BLaER1 (cell line): ENCODE measurements at regions not wholly inside any gene's neighbourhood (a gene's known extent, or its start where the extent isn't known, plus 50 kb on each side); places are given as distances from the start of the nearest gene placed in this dataset.
A peak's percentile ranks its signal among the peaks of the same experiment; 100 is the strongest.

ENCODE experiments used
- H3K27ac ChIP-seq: shearing (Covaris generic); formaldehyde crosslinking; 2 replicates; pipeline ENCODE4 v1.8.1; 2022
- H3K27me3 ChIP-seq: shearing (Covaris generic); formaldehyde crosslinking; 2 replicates; pipeline ENCODE4 v1.8.1; 2022
- H3K36me3 ChIP-seq: shearing (Covaris generic); formaldehyde crosslinking; 2 replicates; pipeline ENCODE4 v1.8.1; 2022
- H3K4me1 ChIP-seq: shearing (Covaris generic); formaldehyde crosslinking; 2 replicates; pipeline ENCODE4 v1.8.1; 2022
- H3K4me2 ChIP-seq: shearing (Covaris generic); formaldehyde crosslinking; 2 replicates; pipeline ENCODE4 v1.8.1; 2022
- H3K4me3 ChIP-seq: shearing (Covaris generic); formaldehyde crosslinking; 2 replicates; pipeline ENCODE4 v1.8.1; 2022
- H3K9ac ChIP-seq: shearing (Covaris generic); formaldehyde crosslinking; 2 replicates; pipeline ENCODE4 v1.8.1; 2022
- H3K9me3 ChIP-seq: shearing (Covaris generic); formaldehyde crosslinking; 2 replicates; pipeline ENCODE4 v1.8.1; 2022
- H4K20me1 ChIP-seq: shearing (Covaris generic); formaldehyde crosslinking; 2 replicates; pipeline ENCODE4 v1.8.1; 2022
- Cebpa-rat ChIP-seq: shearing (Covaris generic); IDR thresholded peaks from 2 replicates; pipeline ENCODE4 v1.8.1; 2022

DNA sequence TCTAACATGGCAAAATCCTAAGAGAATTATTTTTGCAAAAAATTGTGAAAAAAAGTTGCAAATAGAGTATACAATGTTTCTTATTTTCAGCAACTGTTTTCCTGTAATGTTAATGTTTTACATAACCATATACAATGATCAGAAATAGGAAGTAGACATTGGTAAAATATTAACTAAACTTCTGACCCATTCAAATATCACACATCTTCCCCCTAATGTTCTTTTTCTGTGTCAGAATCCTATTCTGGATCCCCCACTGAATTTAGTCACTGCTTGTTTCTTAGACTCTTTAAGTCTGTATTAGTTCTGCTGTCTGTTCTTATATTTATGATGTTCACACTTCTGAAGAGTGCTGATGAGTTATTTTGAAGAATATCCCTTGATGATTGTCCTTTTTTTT lies 62.0 kb downstream of the HFE start:
- no peak for TF ChIP-seq Cebpa-rat
- H3K9me3 ChIP-seq, result no peaks in the 10 kb centered on the region
- H4K20me1 ChIP-seq, result no peaks in the 10 kb centered on the region
- H3K36me3 ChIP-seq, result no peaks in the 10 kb centered on the region
- no peaks in the 10 kb centered on the region for H3K27me3 ChIP-seq
- no peak overlapping the region for H3K4me3 ChIP-seq
- peaks cover 8% of the 10 kb centered on the region; the same call in 1 of the 2 replicates for H3K4me1 ChIP-seq
- H3K4me2 ChIP-seq, result peak overlapping the region; percentile 26
- H3K27ac ChIP-seq, result no peak overlapping the region
- no peak overlapping the region for H3K9ac ChIP-seq

DNA sequence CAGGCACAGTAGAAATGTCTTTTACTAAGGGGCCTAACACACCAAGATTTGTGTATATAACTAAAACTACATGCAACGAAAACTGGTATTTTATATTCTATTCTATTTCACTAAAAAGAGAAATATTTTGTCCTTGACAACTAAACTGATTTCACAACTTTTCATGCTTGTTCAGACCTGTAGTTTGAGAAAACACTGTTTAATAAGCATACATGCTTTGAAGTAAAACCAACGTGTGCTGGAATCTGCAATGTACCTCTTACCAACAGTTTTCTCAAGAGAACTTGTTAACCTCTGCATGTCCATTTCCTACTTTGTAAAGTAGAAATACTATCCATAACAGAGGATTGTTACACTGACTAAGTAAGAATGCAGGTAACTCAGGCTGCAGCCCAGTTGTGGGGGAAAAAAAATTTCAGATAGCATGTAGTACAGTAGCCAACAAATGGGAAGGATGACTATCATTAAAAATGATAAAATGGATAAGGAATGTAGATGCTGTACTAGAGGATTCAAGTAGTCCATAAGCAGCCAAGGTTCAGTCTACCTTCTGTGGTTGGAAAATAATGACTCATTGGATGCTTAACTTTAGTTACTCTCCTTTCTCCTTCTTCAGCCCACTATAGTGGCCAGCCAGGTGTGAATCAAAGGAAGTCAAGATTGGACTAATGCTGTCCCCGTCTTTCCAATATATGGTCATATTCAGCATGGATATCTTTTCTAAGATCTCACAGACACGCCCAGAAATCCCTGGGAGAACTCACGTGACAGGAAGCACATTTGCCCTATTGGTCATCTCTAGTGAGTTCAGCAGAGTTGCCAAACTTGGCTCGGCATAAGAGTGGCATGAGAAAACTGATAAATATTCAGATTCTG lies 65.2 kb downstream of the HFE start:
- H3K4me1 ChIP-seq, result peaks cover 16% of the 10 kb centered on the region
- no peak overlapping the region for H3K9ac ChIP-seq
- no peaks in the 10 kb centered on the region for H3K36me3 ChIP-seq
- no peak for TF ChIP-seq Cebpa-rat
- no peak overlapping the region for H3K4me2 ChIP-seq
- H4K20me1 ChIP-seq, result peaks cover 12% of the 10 kb centered on the region
- no peaks in the 10 kb centered on the region for H3K27me3 ChIP-seq
- H3K4me3 ChIP-seq, result no peak overlapping the region
- H3K9me3 ChIP-seq, result no peaks in the 10 kb centered on the region
- H3K27ac ChIP-seq, result no peak overlapping the region

DNA sequence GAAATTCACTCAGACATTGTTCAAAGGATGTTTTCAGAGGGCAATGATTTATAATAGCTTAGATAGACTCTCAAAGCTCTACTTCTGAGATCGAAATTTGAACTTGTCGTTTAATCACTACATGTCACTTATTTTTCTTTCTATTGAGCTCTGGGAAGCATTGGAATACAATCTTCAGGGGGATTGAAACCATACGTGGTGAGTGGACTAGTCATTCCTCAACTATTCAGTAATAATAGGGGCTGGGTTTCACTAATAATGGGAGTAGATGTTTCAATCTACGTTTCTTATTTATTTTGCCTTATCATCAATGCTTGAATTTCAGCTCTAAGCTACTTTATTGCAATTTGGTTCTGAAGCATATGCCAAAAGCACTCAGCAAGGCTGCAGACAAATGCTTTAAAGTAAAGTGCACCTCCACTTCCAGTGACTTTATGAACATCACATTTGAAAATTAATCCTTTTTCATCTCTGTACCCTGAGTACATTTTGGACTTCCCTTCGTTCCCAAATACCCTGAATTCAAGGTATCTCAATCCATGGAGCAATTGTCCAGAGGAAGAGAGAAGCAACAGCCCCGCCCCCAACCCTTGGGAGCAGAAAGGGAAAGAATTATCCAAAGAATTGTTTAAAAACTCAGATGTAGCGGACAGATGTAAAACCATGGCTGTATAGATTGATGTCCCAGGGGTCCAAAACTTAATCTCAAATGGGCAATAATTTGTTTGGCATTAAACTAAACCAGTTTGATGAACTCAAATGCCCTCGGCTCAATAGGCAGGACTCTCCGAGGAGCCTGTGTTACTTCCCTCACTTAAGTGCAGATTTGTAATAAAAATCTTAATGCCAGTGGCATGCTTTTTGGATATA lies 68.1 kb downstream of the HFE start:
- peak overlapping the region; percentile 95 for H3K9ac ChIP-seq
- H4K20me1 ChIP-seq, result peaks cover 35% of the 10 kb centered on the region
- TF ChIP-seq Cebpa-rat, result no peak
- H3K4me3 ChIP-seq, result peak overlapping the region; percentile 84
- no peaks in the 10 kb centered on the region for H3K27me3 ChIP-seq
- H3K36me3 ChIP-seq, result no peaks in the 10 kb centered on the region
- H3K9me3 ChIP-seq, result no peaks in the 10 kb centered on the region
- H3K4me2 ChIP-seq, result peak overlapping the region; percentile 85
- H3K27ac ChIP-seq, result peak overlapping the region; percentile 95
- H3K4me1 ChIP-seq, result peaks cover 16% of the 10 kb centered on the region

DNA sequence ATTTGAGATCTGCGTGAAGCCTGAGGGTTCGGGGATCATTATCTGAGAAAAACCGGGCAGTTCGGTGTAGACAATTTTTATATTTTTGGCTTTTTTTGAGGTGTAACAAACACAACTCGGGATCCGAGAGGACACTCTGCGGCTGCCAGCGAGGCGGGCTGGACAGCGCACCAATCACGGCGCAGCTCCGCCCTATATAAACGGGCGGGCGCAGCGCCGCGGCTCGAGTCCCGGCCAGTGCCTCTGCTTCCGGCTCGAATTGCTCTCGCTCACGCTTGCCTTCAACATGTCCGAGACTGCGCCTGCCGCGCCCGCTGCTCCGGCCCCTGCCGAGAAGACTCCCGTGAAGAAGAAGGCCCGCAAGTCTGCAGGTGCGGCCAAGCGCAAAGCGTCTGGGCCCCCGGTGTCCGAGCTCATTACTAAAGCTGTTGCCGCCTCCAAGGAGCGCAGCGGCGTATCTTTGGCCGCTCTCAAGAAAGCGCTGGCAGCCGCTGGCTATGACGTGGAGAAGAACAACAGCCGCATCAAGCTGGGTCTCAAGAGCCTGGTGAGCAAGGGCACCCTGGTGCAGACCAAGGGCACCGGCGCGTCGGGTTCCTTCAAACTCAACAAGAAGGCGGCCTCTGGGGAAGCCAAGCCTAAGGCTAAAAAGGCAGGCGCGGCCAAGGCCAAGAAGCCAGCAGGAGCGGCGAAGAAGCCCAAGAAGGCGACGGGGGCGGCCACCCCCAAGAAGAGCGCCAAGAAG lies 69.0 kb downstream of the HFE start:
- H3K4me2 ChIP-seq, result peak overlapping the region; percentile 85
- H3K27me3 ChIP-seq, result no peaks in the 10 kb centered on the region
- peak overlapping the region; percentile 84 for H3K4me3 ChIP-seq
- H3K36me3 ChIP-seq, result no peaks in the 10 kb centered on the region
- no peaks in the 10 kb centered on the region for H3K9me3 ChIP-seq
- peaks cover 26% of the 10 kb centered on the region for H3K4me1 ChIP-seq
- TF ChIP-seq Cebpa-rat, result no peak
- H3K27ac ChIP-seq, result peak overlapping the region; percentile 95
- peaks cover 45% of the 10 kb centered on the region for H4K20me1 ChIP-seq
- H3K9ac ChIP-seq, result peak overlapping the region; percentile 95

DNA sequence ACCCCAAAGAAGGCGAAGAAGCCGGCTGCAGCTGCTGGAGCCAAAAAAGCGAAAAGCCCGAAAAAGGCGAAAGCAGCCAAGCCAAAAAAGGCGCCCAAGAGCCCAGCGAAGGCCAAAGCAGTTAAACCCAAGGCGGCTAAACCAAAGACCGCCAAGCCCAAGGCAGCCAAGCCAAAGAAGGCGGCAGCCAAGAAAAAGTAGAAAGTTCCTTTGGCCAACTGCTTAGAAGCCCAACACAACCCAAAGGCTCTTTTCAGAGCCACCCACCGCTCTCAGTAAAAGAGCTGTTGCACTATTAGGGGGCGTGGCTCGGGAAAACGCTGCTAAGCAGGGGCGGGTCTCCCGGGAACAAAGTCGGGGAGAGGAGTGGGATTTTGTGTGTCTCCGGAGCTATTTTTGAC lies 69.6 kb downstream of the HFE start:
- H3K4me1 ChIP-seq, result peaks cover 30% of the 10 kb centered on the region
- H3K4me3 ChIP-seq, result peak overlapping the region; percentile 84
- H3K27ac ChIP-seq, result peak overlapping the region; percentile 95
- no peaks in the 10 kb centered on the region for H3K36me3 ChIP-seq
- H3K9ac ChIP-seq, result peak overlapping the region; percentile 95
- TF ChIP-seq Cebpa-rat, result no peak
- H3K27me3 ChIP-seq, result no peaks in the 10 kb centered on the region
- H3K4me2 ChIP-seq, result peak overlapping the region; percentile 85
- peaks cover 51% of the 10 kb centered on the region for H4K20me1 ChIP-seq
- H3K9me3 ChIP-seq, result no peaks in the 10 kb centered on the region

DNA sequence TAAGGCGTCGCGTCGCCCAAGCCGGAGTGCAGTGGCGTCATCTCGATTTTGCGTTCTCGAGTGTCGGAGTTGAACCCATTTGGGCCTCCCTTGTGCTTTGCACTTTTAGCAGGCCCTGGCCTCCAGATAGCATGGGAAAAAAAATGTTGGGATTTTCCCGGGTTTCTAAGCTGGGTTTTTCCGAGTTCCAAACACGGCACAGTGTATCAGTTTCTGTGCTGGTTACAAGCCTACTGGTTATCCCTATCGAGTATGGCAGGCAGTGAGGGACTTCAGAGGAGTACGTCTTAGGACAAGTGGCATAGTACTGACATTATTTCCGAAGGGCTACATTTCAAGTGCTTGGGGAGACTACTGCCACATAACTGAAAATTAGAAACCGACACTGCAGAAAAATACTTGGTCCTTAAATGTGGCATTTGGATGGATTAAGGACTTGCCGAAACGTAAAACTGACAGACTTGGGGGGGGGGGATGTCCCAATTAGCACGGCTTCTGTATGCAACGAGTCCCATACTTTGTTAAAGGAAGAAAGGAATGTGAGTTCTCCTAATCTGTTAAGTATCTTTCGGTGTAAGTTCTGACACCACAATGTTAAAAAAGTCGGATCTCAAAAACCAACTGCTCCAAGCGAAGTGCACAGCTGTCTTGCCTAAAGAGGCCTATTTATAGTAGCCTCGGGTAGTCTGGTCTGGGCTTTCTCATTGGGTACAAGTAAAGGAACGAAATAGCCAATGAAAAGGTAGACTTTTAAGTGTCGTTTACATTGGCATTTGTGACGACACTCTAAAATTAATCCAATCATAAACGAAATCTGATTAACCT lies 70.2 kb downstream of the HFE start:
- peak overlapping the region; percentile 95 for H3K9ac ChIP-seq
- peak overlapping the region; percentile 84 for H3K4me3 ChIP-seq
- no peaks in the 10 kb centered on the region for H3K27me3 ChIP-seq
- peak overlapping the region; percentile 85 for H3K4me2 ChIP-seq
- peaks cover 57% of the 10 kb centered on the region for H4K20me1 ChIP-seq
- H3K27ac ChIP-seq, result peak overlapping the region; percentile 95
- peaks cover 32% of the 10 kb centered on the region for H3K4me1 ChIP-seq
- no peaks in the 10 kb centered on the region for H3K9me3 ChIP-seq
- no peak for TF ChIP-seq Cebpa-rat
- H3K36me3 ChIP-seq, result no peaks in the 10 kb centered on the region

DNA sequence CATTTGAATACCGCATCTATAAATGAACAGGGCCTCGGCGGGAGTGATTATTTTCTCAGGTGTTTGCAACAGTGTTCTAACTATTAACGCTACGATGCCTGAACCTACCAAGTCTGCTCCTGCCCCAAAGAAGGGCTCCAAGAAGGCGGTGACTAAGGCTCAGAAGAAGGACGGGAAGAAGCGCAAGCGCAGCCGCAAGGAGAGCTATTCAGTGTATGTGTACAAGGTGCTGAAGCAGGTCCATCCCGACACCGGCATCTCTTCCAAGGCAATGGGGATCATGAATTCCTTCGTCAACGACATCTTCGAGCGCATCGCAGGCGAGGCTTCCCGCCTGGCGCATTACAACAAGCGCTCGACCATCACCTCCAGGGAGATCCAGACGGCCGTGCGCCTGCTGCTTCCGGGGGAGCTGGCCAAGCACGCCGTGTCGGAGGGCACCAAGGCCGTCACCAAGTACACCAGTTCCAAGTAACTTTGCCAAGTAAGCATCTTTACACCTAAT lies 70.9 kb downstream of the HFE start:
- peak overlapping the region; percentile 84 for H3K4me3 ChIP-seq
- peak overlapping the region; percentile 84 for H3K4me2 ChIP-seq
- H3K27ac ChIP-seq, result peak overlapping the region; percentile 90
- peaks cover 64% of the 10 kb centered on the region for H4K20me1 ChIP-seq
- H3K9me3 ChIP-seq, result no peaks in the 10 kb centered on the region
- peaks cover 2% of the 10 kb centered on the region for H3K36me3 ChIP-seq
- peaks cover 34% of the 10 kb centered on the region for H3K4me1 ChIP-seq
- peak overlapping the region; percentile 95 for H3K9ac ChIP-seq
- H3K27me3 ChIP-seq, result no peaks in the 10 kb centered on the region
- no peak for TF ChIP-seq Cebpa-rat

DNA sequence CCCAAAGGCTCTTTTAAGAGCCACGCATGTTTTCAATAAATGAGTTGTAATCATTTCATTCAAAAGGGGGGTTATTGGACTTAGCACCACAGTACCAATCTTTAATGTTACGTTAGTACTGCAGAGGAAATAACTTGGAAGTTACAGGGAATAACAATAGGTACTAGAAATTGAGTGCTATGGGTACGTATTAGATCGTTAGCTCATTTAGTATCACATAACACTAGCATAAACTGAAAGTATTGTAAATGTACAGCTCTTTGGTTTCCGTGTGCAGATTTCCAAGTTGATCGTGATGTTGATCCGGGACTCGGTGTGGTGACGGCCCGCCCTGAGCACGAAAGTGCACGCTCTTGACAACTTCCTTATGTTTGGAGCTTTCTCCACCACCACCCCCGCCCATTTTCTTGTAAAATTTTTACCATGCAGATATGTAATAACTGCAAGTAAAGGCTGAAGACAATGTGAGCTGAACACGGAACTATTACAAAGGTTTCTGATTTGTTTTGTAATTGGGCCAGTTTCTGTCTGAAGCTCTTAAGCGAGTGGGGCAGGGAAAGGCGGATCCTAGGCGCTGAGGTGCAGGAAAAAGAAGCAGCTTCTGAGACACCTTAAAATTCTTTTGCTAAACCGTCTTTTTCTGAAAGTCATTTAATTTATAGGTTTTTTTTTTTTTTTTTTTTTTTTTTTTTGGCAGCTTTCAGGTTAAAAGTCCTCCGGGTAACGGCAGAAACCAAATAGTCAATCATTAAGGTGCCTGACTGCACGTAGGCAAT lies 71.5 kb downstream of the HFE start:
- Histone ChIP-seq H3K27ac (peak overlapping the region; percentile 90), H3K4me2 (peak overlapping the region; percentile 84), H3K27me3 (no peaks in the 10 kb centered on the region), H3K9me3 (no peaks in the 10 kb centered on the region), H3K9ac (peak overlapping the region; percentile 95), H3K36me3 (peaks cover 8% of the 10 kb centered on the region), H4K20me1 (peaks cover 70% of the 10 kb centered on the region), H3K4me1 (peaks cover 34% of the 10 kb centered on the region), H3K4me3 (peak overlapping the region; percentile 84)
- TF ChIP-seq Cebpa-rat, result no peak
